ENCODE measurements at regions not wholly inside any gene's neighbourhood (a gene's known extent, or its start where the extent isn't known, plus 50 kb on each side); places are given as distances from the start of the nearest gene placed in this dataset.
A peak's percentile ranks its signal among the peaks of the same experiment; 100 is the strongest.
"Not testable (repeated sequence)": the region's sequence is repeated elsewhere in the genome, so short reads cannot be mapped to it uniquely, and the experiment has no call there.

DNA sequence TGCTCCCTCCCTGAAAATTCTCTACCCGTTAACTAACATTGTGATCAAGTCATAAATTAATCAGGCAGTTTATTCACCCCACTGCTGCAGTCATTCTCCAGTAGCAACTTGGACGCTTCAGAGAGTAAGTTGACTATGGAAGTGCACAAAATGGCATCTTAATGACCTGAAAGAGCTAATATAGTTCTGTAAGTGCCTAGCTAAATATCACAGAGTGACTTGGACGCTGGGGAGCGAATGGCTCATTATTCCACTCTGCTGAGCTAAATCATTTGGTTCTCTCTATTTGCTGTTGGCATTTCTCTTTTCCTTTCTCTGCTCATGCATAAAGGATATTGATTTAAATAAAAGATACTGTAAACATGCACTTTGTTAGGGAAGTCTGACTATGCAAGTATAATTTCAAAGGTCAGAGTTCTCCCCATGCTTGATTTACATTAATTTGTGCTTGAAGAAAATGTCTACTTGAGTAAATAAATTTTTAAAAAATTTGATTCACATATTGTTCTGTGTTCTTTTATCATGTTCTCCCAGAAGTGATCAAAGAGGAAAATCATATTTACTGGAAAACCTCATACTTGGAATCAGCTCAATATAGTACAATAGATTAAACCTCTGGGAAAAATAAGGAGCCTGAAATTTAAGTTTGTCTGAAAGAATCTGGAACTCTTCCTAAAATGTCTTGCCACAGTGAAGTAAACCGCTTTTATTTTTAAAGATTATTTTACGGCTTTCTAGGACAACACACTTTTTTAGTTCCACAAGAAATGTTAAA, 169.5 kb upstream of the HAPLN1 start:
- no peak for DNase-seq (ENCODE audit: low spot score)

DNA sequence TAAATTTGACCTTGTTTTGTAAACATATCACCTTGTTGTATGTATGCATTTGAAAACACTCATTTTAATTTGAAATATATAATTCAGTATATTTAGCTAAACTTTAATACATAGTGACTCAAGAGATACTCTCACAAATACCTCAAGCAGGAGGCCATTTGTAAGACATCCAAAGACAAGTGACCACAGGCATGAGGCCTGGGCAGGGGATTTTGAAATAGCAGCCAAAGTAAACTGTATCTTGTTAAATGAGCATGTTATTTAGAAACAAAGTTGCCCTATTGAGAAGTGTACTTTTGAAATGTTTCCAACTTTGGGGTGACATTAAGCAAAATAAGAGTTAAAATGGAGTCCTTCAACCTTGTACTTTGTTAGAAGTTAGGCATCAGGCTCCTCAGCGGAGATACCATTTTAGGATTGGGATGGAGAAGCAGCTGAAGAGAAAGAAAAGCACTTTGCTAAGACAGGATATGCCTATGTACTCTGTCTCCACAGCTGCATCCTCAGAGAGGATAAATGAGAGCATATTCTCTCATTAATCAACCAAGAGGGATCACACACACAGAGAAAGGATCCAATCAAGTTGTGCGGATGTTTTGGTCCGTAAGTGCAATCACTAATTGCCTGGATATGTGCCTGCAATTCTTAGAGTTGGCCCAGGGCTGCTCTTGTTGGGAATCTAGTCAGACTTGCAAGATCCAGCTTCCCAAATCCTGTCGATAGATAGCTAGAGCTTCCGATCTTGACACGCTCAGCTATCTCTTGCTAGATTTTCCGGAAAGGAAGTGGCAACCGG, 157.5 kb upstream of the HAPLN1 start:
- DNase-seq (ENCODE audit: low spot score): no peak

DNA sequence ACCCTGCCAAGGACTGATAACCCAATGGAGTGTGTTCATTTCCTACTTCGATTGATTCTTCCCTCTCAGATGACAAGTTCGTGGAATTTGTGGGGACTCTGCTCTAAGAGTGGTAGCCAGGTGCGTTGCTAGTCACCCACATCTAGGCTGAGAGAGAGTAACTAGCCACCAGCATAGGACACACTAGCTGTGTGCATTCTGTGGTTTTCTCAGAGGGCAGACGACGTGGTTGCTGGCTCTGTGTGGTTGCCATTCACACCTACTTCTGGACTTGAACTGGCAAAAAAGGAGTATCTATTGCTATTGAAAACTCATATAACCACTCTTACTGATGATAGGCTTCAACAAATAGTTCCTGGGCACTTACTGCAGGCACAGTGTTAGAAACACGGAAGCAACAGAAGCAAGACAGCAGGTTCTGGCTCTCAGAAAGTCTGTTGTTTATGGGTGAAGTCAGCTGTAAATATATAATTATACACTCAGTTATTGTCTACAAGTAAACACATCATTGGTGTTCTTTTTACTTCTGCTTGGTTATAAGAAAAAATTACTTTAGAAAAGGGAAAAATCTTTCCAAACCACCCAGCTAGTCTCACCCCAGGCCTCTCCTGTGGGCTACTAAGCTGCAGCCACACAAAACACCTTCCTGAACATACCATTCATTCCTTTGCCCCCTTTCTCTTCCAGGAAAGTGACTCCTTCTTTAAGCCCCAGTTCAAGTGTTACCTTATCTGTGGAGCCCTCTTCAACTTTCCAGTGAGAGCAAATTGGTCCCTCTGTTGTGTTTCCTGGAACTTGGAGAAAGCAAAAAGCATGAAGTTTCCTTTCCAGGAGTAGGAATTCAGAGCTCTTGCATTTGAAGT, 151.1 kb upstream of the HAPLN1 start:
- no peak for DNase-seq (ENCODE audit: low spot score)

DNA sequence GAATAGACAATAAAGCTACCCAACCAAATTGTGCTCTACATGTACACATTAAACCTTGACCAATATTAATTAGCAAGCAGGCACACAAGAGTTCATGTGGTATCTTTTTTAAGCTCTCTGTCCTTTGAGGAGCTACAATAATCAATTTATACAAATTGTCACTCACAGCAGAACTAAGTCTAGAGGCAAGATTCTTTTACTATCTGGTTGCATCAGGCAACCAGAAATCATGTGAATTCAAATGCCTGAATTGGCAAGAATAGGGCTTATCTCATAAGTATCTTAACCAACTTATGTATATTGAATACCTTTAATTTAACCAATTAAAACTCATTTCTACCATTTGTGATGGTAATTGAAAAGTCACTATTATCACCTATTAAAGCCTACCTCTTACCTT, 145.5 kb upstream of the HAPLN1 start:
- DNase-seq (ENCODE audit: low spot score): no peak

DNA sequence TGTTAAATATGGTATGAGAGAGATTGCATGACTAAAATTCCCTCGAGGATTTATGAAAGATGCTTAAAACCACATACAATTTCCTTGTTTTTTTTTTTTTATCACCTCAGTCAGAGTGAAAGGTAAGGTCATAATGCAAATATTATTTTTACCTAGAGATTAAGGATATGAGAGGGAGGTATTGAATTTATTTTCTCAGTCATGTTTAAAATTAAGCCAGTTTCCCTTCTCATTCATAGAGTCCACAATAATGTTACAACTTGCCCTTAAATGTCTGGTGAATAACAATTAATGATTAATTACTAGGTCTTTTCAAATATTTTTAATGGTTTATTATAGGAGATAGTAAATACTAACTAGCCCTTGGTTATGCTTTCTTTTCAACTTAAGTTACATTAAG, 144.9 kb upstream of the HAPLN1 start:
- no peak for DNase-seq (ENCODE audit: low spot score)

DNA sequence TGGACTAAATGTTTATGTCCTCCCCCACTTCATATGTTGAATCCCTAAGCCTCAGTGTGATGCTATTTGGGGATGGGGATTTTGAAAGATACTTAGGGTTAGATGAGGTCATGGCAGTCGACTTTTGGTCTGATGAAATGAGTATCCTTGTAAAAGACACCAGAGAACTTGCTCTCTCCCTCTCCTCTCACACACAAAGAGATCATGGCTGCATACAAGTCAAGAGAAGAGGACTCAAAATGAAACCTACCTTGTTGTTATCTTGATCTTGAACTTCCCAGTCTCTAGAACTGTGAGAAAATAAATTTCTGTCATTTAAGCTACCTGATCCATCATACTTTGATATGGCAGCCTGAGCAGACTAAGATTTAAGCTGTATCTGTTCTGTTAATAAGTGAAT, 144.0 kb upstream of the HAPLN1 start:
- DNase-seq (ENCODE audit: low spot score): no peak

DNA sequence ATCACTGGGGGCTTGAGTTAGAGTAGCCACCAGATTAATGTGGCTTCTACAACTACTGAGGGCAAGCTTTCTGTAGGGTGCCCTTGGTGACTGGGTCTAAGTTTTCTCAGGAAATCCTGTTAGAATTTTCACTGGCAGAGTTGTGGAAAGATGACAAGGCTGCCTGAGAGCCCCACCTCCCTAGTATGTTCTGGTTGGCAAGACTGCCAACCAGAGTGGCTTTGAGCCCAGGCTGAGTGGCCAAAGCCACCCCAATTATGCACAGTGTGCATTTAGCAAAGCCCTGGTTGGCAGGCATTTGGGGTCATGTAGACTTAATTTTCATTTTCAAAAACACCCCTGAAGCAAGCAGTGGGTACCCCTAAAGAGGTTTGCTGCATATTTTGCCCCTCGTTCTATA, 136.7 kb upstream of the HAPLN1 start:
- DNase-seq (ENCODE audit: low spot score): peak; percentile 13

DNA sequence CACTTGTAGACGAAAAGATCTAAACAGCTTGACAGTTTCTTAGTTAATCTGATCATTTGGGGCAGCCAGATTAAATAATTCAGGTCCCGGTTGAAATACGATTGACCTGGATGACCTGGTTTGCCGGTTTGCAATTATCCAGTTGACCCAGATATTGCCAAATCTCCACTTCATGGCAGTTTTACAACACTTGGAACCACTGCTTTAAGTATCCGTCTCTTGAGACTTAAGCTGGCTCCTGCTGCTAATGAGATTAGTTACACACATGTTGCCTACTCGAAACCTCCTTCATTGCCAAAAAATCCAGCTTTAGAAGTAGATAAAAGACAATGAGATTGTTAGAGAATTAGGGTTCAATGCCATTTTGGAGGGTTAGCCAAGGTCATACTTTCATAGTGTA, 136.2 kb upstream of the HAPLN1 start:
- no peak for DNase-seq (ENCODE audit: low spot score)

DNA sequence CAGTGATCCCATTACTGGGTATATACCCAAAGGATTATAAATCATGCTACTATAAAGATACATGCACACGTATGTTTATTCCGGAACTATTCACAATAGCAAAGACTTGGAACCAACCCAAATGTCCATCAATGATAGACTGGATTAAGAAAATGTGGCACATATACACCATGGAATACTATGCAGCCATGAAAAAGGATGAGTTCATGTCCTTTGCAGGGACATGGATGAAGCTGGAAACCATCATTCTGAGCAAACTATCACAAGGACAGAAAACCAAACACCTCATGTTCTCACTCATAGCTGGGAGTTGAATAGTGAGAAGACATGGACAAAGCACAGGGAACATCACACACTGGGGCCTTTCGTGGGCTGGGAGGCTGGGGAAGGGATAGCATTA, 129.8 kb upstream of the HAPLN1 start:
- DNase-seq (ENCODE audit: low spot score): not testable (repeated sequence)

DNA sequence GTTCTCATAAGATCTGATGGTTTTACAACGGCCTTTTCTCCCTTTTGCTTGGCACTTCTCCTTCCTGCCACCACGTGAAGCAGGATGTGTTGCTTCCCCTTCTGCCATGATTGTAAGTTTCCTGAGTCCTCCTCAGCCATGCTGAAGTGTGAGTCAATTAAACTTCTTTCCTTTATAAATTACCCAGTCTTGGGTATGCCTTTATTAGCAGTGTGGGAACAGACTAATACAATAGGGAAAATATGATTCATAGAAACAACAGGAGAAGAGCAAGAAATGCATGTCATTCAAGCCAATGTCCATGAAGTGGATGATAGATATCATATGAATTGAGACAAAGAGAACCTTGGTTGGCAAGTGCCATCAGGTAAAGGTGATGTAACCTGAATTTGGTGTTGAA, 128.3 kb upstream of the HAPLN1 start:
- DNase-seq (ENCODE audit: low spot score): no peak

DNA sequence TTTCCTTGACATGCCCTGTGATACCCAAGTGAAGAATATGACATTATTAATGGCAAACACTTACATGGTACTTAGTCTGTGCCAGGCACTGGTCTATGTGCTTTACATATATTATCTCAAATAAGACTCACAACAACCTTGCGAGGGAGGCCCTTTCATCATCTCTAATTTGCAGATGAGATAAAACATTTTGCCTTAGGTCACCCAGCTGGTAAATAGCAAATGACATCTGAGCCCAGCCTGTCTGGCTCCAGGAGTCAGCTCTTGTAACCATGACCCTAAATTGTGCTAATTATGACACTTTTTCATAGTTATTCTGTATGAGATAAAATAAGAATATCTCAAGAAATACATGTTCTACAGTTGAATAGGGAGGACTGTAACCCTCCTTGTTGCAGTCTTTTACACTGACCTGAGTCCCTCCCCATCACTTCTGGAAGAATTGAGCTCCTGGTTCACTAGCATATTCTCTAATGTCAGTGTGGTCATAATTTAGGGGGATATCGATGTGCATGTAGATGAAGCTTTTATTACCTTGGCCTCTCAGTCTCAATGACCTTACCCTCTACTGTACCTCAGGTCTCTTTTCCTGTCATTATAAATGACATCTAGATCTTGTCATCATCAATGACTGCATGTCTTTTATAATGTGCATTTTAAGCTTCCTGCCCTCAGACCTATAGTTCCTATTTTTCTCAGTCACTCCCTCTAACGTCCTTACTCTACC, 126.1 kb upstream of the HAPLN1 start:
- no peak for DNase-seq (ENCODE audit: low spot score)

DNA sequence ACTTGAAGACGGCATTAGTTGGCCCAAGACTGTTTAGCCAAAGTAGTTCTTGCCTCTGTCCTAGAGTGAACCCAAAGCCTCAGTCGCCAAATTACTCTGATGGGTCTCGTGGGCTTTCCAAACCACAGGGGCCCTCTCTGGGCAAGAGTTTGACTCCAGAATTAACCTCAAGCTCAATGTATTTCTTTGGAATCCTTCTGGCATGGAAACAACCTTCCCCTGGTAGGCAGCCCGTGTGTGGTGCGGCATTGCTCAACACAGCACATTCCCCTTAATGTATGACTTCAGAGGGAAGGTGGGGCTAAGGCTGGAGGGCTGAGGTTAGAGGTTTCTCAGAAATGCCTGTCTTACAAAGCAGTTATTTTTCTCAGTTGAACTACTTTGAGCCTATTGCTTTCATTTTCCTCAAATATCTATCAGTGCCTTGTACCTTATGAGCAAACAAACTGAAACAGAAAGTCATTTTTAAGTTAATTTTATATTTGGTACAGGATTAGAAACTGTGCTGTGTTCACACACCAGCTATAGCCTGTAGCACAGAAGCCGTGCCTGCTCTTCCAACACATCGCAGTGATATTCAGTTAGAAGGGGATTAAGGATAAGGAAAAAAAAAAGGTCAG, 123.9 kb upstream of the HAPLN1 start:
- no peak for DNase-seq (ENCODE audit: low spot score)

DNA sequence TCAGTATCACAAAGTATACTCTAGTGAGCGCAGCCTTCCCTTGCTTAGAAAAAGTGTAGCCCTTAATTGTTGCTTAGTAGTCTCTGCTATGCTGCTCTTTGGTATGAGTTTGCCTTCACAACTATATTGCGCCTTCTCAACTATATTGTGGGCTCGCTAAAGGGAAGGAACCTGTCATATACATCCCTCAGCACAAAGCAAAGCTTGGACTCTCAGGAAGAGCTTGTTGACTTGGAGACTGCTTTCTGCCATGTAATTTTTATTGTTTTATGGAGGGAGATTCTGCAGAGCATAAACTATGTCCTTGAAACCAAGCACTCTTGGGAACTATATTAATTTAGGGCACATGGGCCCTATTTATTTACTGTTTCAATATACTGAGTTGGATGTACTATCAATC, 119.1 kb upstream of the HAPLN1 start:
- DNase-seq (ENCODE audit: low spot score): no peak

DNA sequence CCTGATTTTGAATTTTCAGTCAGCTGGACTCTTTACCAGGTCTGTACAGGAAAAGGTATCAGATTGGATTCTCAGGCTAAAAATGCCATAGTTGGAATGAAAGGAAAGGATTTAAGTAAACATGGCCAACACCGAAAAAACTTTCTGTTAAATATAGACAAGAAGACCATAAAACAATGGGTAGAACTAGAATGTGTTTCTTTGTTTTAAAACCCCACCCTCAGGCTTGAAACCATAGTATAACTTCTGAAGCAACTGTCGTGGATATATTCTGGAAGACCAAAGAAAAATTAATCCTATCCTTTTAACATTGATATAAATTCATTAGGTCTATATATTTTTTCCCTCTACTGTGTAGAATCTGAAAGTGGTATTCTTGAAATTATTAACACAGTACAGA, 118.6 kb upstream of the HAPLN1 start:
- DNase-seq (ENCODE audit: low spot score): no peak

DNA sequence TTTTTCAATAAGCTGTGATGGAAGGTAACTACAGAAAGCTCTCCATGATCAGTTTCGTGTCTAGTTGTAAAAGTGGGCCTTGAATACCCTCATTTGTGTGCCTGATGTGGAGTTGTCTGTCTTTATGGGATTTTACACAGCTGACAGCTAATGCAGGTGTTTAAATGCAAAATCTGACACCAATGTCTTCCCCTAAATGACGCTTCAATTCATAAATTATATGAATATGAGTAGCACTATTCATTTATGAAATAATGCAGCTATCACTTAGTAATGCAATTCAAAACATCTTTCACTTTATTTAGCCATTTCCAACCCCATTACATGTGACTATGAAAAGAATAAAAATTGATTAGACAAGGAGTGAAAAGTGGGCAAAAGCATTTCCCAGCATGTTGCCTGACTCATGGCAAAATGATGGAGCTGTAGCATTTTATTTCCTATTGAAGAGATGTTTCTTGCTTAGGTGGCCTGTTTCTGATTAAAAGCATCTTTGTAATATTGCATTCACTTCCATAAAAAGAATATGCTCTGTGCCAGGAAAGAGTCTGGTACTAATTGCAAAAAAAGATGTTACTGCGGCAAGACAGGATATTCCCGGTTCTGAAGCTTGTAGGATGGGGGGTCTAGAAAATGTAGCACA, 116.7 kb upstream of the HAPLN1 start:
- no peak for DNase-seq (ENCODE audit: low spot score)

DNA sequence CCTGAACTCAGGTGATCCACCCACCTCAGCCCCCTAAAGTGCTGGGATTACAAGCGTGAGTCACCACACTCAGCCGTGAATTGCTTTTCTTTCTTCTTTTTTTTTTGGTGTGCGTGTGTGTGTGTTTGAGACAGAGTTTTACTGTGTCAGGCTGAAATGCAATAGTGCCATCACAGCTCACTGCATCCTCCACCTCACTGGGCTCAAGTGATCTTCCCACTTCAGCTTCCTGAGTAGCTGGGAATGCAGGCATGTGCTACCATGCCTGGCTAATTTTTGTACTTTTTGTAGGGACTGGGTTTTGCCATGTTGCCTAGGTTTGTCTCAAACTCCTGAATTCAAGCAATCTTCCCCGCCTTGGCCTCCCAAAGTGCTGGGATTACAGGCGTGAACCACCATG, 113.7 kb upstream of the HAPLN1 start:
- DNase-seq (ENCODE audit: low spot score): no peak

DNA sequence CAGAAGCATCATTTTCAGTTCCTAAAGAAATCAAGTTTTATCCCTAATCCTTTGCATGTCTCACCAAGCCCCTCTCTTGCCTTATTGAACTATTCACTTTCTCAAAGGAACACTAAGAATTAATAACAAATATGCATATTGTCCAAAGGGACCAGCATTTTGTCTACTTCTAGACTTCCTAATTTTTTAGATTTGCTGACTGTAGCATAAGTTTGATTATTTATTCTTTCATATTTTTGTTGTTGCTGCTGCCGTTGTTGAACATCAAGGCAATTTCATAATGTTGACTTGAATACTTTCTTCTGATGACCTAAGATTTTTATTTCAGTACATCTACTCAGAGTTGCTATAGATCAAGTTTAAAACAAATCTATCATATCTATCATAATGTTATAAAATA, 111.2 kb upstream of the HAPLN1 start:
- DNase-seq (ENCODE audit: low spot score): no peak

DNA sequence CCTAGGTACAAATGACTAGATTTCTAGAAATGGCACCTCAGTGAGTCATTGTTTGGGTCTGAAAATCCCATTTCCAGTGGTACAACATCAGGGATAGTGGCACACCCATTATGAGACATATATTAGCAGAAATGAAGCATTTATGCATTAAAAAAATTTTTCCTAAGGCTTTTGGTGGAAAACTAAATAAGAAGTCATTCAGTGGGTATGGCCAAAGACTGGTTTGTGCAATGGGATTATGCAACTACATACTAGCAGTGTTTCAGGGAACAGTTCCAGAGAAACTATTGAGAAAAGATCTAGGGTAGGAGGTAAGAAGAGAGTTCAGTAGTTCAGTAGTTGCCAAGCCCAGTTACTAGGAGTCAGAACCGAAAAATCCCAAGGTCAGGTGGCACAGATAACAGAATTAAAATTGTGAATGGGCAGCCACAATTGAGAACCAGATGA, 106.5 kb upstream of the HAPLN1 start:
- no peak for DNase-seq (ENCODE audit: low spot score)

DNA sequence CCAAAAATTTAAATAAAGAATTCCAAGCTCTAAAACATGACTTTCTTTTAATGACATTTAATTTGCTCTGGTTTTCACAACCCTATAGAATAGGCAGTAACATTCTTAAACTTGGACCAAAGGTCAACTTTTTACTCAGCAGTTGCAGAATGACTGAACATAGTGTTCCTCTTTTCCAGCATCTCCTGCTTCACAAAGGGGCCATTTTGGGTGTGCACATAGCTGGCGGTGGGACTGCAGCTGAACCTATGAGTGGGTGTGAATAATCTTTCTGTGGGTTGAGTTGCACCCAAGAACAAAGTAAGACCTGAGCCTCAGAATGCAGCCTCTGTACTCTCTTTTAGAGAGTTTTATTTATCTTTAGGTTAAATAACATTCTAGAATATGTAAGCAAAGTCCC, 96.9 kb upstream of the HAPLN1 start:
- DNase-seq (ENCODE audit: low spot score): no peak

DNA sequence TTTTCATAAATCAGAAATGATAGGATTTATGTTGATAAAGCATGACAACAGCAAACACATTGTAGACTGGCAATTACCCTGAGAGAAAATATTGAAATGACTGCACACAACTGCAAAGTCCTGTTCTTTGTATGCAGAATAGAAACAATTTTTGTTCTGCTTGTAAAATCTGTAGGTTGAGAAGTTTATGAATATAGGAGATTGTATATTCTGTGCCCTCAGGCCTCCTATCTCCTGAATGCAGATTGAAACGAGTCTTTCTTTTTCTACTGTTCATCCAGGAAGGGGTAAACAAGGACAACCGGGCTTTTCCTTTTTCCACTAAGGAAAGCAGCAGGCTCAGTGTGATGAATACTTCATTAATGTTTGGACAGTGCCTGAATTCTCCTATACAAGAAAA, 95.0 kb upstream of the HAPLN1 start:
- no peak for DNase-seq (ENCODE audit: low spot score)

DNA sequence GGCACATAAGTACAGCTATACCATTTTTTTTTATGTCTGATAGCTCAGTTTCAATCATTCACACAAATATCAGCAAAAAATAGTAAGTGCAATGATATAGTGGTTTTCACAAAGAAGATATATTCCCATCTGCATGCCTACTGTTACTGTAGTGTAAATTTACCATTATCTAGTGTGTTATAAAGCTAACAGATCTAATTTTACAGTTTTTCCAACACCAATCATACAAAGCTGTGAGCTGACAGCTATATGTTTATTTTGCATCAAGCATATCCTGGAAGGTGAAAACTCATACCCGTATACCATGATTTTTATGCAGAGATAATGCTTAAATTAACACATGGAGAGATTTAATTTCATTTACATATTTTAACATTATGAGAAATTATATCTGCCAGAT, 89.9 kb upstream of the HAPLN1 start:
- no peak for DNase-seq (ENCODE audit: low spot score)

All from globus pallidus (tissue), 1 donor.